ENCODE measurements at regions not wholly inside any gene's neighbourhood (a gene's known extent, or its start where the extent isn't known, plus 50 kb on each side); places are given as distances from the start of the nearest gene placed in this dataset.

- Histone ChIP-seq H3K9me3 (ENCODE audit: insufficient read depth, low read depth, low read length) (no peaks in the 10 kb centered on the region), H2AFZ (ENCODE audit: low read length) (no peak overlapping the region), H3F3A (ENCODE audit: low read depth) (no peaks in the 10 kb centered on the region), H3K4me3 (ENCODE audit: low read length, poor library complexity, severe bottlenecking) (no peak overlapping the region), H3K4me1 (ENCODE audit: insufficient read depth, low read length, poor library complexity, severe bottlenecking) (no peaks in the 10 kb centered on the region), H3K4me2 (ENCODE audit: low read depth, low read length, poor library complexity, severe bottlenecking) (no peak overlapping the region), H3K27me3 (ENCODE audit: insufficient read depth, low read length, poor library complexity, severe bottlenecking) (no peaks in the 10 kb centered on the region), H3K36me3 (ENCODE audit: insufficient read depth, low read length) (no peaks in the 10 kb centered on the region), H4K20me1 (ENCODE audit: insufficient read depth, low read length, poor library complexity, severe bottlenecking) (no peaks in the 10 kb centered on the region), H3K9me2 (replicated peaks; ENCODE audit: low read depth, low read length) (no peaks in the 10 kb centered on the region), H3K9ac (ENCODE audit: low read depth, low read length, poor library complexity, severe bottlenecking) (no peak overlapping the region), H3K79me2 (ENCODE audit: insufficient read depth, low read length) (no peaks in the 10 kb centered on the region)
- TF ChIP-seq CTCF (conservative IDR thresholded peaks at IDR 0.05; ENCODE audit: low read length), result no peak
- no peak for TF ChIP-seq EZH2phosphoT487 (IDR thresholded peaks at IDR 0.05; ENCODE audit: borderline replicate concordance)
These were observed 168.2 kb upstream of the GPR149 start for GRCh38 chr3:154598166-154598565.

GRCh38 chr3:154590675-154591384, 160.8 kb upstream of the GPR149 start:
- TF ChIP-seq CTCF (conservative IDR thresholded peaks at IDR 0.05; ENCODE audit: low read length) (no peak), EZH2phosphoT487 (IDR thresholded peaks at IDR 0.05; ENCODE audit: borderline replicate concordance) (no peak)

GRCh38 chr3:154588831-154589230, 158.8 kb upstream of the GPR149 start:
- Histone ChIP-seq H3K36me3 (ENCODE audit: insufficient read depth, low read length) (no peaks in the 10 kb centered on the region), H3F3A (ENCODE audit: low read depth) (no peaks in the 10 kb centered on the region), H3K79me2 (ENCODE audit: insufficient read depth, low read length) (no peaks in the 10 kb centered on the region), H3K9me3 (ENCODE audit: insufficient read depth, low read depth, low read length) (no peaks in the 10 kb centered on the region), H3K27me3 (ENCODE audit: insufficient read depth, low read length, poor library complexity, severe bottlenecking) (no peaks in the 10 kb centered on the region), H3K9ac (ENCODE audit: low read depth, low read length, poor library complexity, severe bottlenecking) (no peak overlapping the region), H3K4me3 (ENCODE audit: low read length, poor library complexity, severe bottlenecking) (no peak overlapping the region), H2AFZ (ENCODE audit: low read length) (no peak overlapping the region), H3K4me1 (ENCODE audit: insufficient read depth, low read length, poor library complexity, severe bottlenecking) (no peaks in the 10 kb centered on the region), H4K20me1 (ENCODE audit: insufficient read depth, low read length, poor library complexity, severe bottlenecking) (no peaks in the 10 kb centered on the region), H3K9me2 (replicated peaks; ENCODE audit: low read depth, low read length) (no peaks in the 10 kb centered on the region), H3K4me2 (ENCODE audit: low read depth, low read length, poor library complexity, severe bottlenecking) (no peak overlapping the region)
- TF ChIP-seq CTCF (conservative IDR thresholded peaks at IDR 0.05; ENCODE audit: low read length), result no peak
- no peak for TF ChIP-seq EZH2phosphoT487 (IDR thresholded peaks at IDR 0.05; ENCODE audit: borderline replicate concordance)

More at GRCh38 chr3:154590675-154591384, 160.8 kb upstream of the GPR149 start:
- H3K27me3 ChIP-seq (ENCODE audit: insufficient read depth, low read length, poor library complexity, severe bottlenecking), result no peaks in the 10 kb centered on the region
- H3K79me2 ChIP-seq (ENCODE audit: insufficient read depth, low read length), result no peaks in the 10 kb centered on the region
- H3K9ac ChIP-seq (ENCODE audit: low read depth, low read length, poor library complexity, severe bottlenecking), result no peak overlapping the region
- no peaks in the 10 kb centered on the region for H3K9me3 ChIP-seq (ENCODE audit: insufficient read depth, low read depth, low read length)
- no peaks in the 10 kb centered on the region for H3K4me1 ChIP-seq (ENCODE audit: insufficient read depth, low read length, poor library complexity, severe bottlenecking)
- no peak overlapping the region for H3K4me2 ChIP-seq (ENCODE audit: low read depth, low read length, poor library complexity, severe bottlenecking)
- H4K20me1 ChIP-seq (ENCODE audit: insufficient read depth, low read length, poor library complexity, severe bottlenecking), result no peaks in the 10 kb centered on the region
- H3K36me3 ChIP-seq (ENCODE audit: insufficient read depth, low read length), result no peaks in the 10 kb centered on the region
- H3K9me2 ChIP-seq (replicated peaks; ENCODE audit: low read depth, low read length), result no peaks in the 10 kb centered on the region
- H3F3A ChIP-seq (ENCODE audit: low read depth), result no peaks in the 10 kb centered on the region
- H2AFZ ChIP-seq (ENCODE audit: low read length), result no peak overlapping the region
- H3K4me3 ChIP-seq (ENCODE audit: low read length, poor library complexity, severe bottlenecking), result no peak overlapping the region
